GM08714 (cell line): ENCODE measurements at regions not wholly inside any gene's neighbourhood (a gene's known extent, or its start where the extent isn't known, plus 50 kb on each side); places are given as distances from the start of the nearest gene placed in this dataset.
"Not testable (repeated sequence)": the region's sequence is repeated elsewhere in the genome, so short reads cannot be mapped to it uniquely, and the experiment has no call there.

ENCODE experiments used
- H3K4me3 ChIP-seq: fragments of 200-500 bp; sonication (Bioruptor generic); 2 replicates; pipeline ENCODE4 v1.5.1; 2014; ENCODE audit warnings: mild to moderate bottlenecking, low read length, inconsistent platforms
- ZNF274 ChIP-seq: IDR thresholded peaks from 2 replicates; pipeline ENCODE4 v1.6.1; 2012; ENCODE audit warnings: mild to moderate bottlenecking, low read depth, low read length

- TF ChIP-seq ZNF274 = no peak
- H3K4me3 ChIP-seq = no peak overlapping the region
Observed at GRCh38 chr14:86954623-86955022, 1038.4 kb downstream of the GALC start.

DNA sequence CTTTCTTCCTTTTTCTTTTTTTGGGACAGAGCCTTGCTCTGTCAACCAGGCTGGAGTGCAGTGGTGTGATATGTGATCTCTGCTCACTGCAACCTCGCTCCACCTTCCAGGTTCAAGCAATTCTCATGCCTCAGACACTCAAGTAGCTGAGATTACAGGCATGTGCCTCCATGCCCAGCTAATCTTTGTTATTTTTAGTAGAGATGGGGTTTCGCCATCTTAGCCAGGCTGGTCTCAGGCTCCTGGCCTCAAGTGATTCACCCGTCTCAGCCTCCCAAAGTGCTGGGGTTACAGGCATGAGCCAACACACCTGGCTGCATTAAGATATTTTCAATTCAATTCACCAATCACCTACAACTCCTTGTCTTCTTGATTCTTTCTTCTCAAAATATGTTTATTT lies 1046.5 kb downstream of the GALC start:
- TF ChIP-seq ZNF274 = no peak
- no peak overlapping the region for H3K4me3 ChIP-seq

DNA sequence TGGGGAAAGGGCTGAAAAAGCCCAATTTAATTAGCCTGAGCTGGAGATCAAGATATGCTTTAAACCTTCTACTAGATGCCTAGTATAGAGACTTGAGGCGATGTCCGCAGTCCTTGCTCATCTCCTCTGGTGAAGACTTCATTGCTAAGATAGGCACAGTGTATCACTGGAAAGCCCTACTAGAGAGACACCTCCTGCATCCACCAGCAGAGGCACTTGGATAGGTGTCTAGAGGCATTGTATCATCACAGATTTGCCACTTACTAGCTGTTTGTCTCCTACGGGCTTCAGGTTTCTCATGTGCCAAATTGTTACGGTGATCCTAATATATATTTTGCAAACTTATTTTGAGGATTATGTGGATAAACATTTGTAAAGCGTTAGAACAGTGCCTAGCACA lies 1048.5 kb downstream of the GALC start:
- no peak for TF ChIP-seq ZNF274
- H3K4me3 ChIP-seq = no peak overlapping the region

DNA sequence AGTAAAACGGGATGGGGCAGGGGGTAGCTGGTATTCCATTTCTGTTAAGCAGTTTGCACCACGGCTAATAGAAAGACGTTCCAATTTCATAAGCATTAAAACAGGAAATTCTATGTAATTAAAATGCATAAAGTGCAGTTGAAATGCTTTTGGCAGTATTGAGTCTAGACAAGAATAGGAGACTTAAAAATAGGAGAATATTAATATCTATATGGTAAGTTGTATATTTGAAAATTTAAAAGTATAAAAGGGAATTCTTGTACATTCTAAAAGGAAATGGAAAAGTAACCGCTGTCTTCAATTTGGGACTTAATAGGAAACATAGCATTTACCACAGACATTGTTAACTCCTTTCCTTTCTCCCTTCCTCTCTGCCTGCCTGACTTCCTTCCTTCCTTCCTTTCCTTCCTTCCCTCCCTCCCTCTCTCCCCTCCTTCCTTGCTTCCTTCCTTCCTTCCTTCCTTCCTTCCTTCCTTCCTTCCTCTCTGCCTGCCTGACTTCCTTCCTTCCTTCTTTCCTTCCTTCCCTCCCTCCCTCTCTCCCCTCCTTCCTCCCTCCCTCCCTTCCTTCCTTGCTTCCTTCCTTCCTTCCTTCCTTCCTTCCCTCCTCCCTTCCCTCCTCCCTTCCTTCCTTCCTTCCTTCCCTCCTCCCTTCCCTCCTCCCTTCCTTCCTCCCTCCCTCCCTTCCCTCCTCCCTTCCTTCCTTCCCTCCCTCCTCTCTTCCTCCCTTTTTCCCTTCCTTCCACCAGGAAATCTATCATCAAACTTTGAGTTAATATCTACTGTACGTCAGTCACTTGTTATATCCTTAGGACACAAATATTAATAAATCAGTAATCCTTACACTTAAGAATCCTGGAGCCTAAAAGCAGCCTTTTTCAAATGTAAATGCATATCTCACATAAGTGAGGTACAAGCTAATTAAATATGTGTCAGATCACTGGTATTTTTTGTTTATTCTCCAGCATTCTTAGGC lies 1049.3 kb downstream of the GALC start:
- TF ChIP-seq ZNF274 = no peak
- no peak overlapping the region for H3K4me3 ChIP-seq

GRCh38 chr14:86942936-86943335 lies 1050.0 kb downstream of the GALC start:
- no peak overlapping the region for H3K4me3 ChIP-seq
- TF ChIP-seq ZNF274 = no peak

GRCh38 chr14:86940106-86940505 lies 1052.9 kb downstream of the GALC start:
- no peak overlapping the region for H3K4me3 ChIP-seq
- TF ChIP-seq ZNF274 = no peak

DNA sequence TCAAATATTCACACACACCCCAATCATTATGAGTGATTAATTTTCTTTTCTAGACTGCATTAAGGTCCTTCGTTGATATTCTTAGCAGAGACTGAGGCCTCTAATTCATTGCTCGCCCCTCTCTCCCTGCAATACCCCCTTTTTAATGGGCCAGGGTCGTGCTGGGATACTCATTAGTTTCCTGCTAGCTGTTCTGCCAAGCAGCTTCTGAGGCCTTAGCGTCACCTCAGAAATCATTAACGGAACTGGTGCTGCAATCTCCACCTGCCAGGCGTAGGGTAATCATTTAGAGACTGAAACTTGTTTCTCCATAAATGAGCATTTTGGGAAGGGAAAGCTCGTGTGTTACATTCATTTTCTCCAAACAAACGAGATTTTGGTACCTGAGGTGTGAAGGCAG lies 1054.7 kb downstream of the GALC start:
- no peak overlapping the region for H3K4me3 ChIP-seq
- no peak for TF ChIP-seq ZNF274

DNA sequence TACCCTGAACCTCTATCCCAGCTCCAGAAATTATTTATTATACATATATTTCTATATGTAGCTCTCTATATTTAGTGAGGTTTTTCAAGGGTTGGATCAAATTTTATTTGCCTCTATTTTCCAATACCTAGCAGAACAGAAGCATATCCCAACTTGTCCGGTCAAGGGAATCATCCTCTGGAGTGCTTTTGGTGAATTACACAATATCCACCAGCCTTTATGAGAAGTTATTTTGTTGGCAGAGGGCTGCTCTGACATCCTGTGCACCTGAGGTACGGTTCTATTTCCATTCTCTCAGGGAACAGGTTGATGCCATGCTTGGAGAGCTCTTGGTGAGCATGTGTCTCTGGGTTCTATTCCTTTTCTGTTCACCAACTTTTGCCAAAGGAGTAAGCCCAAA lies 1056.4 kb downstream of the GALC start:
- no peak for TF ChIP-seq ZNF274

DNA sequence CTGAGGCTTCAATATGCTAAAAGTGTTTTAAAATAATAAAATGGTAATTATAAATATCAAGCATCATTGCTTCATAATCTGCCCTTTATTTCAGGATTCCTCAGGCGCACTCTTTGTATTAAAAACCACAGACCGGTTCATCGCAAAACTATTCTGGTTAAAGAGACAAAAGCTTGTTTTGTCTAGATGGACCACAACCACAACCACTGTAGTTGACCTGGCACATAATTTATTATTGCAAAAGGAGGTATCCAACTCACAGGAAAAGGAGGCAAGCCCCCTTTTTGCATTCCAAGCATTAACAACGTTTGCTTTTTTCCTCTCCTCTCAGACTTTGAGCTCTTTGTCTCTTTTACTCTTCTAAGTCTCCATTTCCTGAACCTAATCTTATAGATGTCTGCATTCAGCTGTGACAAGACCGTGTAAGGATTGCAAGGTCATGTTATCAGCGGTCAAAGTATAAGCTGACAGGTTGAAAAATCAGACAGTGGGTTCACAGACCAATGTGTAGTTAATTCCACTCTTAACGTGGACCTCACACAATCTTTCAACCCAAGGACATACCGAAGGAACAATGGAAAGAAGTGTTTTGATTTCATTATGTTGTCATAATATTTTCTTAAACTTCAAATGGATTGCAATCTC lies 1057.6 kb downstream of the GALC start:
- no peak overlapping the region for H3K4me3 ChIP-seq
- TF ChIP-seq ZNF274 = no peak

More for the DNA sequence above, 1056.4 kb downstream of the GALC start:
- H3K4me3 ChIP-seq = no peak overlapping the region

DNA sequence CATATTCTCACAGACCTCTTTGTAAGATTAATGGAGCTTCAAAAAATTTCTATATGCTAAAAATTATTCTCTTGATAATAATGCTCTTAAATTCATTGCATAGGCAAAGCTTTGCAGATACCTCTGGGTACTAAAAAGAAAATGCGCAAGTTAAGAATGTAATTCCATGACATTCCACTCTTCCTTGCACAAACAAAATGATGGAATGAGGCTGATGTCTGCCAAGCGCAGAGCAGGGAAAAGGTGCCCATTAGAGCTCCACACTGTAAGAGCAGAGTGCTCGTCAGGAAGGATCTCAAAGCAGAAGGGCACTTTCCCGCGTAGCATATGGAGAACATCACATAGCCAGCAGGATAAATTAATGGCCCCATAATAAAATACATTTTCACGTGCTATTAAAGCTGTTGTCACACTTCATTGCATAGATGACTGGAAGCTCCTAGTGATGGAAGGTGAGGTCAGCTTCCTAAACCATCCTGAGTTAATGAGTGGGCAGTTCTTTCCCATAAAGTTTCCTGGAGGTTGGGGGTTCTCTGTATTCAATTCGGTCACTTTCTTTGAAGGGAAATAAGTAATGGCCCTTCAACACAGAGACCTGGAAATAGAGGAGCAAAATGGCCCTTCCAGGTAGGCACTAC lies 1058.9 kb downstream of the GALC start:
- no peak for TF ChIP-seq ZNF274
- H3K4me3 ChIP-seq = no peak overlapping the region

DNA sequence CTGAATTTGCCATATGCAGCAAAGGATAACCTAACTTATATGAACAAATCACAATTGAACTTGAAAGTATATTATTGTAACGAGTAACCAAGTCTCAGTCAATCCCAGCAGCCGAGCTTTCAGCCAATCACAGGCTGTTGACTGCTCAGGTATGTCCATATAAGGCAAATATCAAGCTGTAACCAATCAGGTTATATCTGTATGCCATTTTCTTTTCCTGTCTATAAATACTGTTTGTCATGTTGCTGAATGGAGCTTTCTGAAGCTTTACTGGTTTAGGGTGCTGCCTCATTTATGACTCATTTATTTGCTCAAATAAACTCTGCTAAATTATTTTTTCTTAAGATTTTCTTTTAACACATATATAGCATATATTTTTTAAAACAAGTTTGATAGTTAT lies 1059.5 kb downstream of the GALC start:
- no peak overlapping the region for H3K4me3 ChIP-seq
- TF ChIP-seq ZNF274 = no peak

DNA sequence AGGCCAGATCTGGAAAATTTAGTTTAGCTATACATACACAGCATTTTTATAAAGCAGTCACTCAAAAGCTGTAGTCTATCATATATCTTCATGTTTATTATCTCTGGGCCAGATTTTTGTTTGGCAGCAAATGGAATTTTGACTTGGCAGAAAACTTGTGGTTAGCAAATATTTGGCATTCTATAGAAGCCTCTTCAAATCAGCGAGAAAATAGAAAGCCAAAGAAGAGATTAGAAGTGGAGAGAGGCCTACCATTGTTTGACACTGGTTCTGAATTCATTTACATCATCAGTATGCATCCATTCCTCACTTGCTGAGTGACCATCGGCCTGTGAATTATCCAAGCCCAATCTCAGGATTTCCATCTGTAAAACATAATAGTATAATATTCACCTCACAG lies 1077.6 kb downstream of the GALC start:
- no peak overlapping the region for H3K4me3 ChIP-seq
- TF ChIP-seq ZNF274 = no peak

DNA sequence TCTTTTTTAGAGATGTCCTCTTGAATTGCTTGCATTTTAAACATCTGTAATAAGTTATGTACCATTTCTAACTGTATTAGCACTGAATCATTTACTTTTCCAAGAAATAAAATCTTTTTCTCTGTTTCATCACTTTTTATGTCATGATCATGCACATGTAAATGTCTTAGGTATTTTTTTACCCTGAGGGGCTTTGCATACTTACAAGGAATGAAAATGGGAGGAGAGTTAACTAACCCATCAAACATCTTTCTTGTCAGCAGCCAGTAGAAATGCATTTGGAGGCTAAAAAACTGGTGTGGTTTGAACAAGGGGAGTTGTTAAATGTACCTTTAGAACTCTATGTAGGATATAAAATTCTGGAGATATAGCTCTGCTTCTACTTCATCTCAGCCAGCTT lies 1080.3 kb downstream of the GALC start:
- TF ChIP-seq ZNF274 = no peak
- no peak overlapping the region for H3K4me3 ChIP-seq

GRCh38 chr14:86911486-86911885 lies 1081.5 kb downstream of the GALC start:
- H3K4me3 ChIP-seq = no peak overlapping the region
- TF ChIP-seq ZNF274 = no peak

DNA sequence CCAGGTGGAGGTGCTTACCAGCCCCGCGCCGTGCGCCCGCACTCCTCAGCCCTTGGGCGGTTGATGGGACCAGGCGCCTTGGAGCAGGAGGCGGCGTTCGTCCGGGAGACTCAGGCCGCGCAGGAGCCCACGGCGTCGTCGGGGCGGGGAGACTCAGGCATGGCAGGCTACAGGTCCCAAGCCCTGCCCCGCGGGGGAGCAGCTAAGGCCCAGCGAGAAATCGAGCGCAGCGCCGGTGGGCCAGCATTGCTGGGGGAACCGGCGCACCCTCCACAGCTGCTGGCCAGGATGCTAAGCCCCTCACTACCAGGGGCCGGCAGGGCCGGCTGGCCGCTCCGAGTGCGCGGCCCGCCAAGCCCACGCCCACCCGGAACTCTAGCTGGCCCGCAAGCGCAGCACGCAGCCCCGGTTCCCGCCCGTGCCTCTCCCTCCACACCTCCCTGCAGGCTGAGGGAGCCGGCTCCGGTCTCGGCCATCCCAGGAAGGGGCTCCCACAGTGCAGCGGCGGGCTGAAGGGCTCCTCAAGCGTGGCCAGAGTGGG lies 1087.5 kb downstream of the GALC start:
- not testable (repeated sequence) for H3K4me3 ChIP-seq
